GM12878 (cell line): ENCODE measurements at regions not wholly inside any gene's neighbourhood (a gene's known extent, or its start where the extent isn't known, plus 50 kb on each side); places are given as distances from the start of the nearest gene placed in this dataset.

Experiments
- ATAC-seq: fragments of 200-7000 bp; cut with Tn5 transposase; 3 replicates; pipeline ENCODE4 v1.9.1; 2020; ENCODE audit warnings: mild to moderate bottlenecking, moderate library complexity
- BruUV-seq: library from RNA; stranded (reverse); fragments of 400-500 nt; replicated peaks from 2 replicates; lab custom pipeline; 2021; lab: Mats Ljungman, UMichigan
- CTCF ChIA-PET: fragments of 300-600 bp; sonication (Branson Sonifier 250); formaldehyde crosslinking; extraction: SDS; loops from one replicate; lab custom pipeline; 2021; ENCODE audit warnings: inconsistent platforms; lab: Yijun Ruan, JAX
- POLR2A ChIA-PET: fragments of 350-600 bp; formaldehyde crosslinking; extraction: SDS; loops from one replicate; lab custom pipeline; 2021; ENCODE audit warnings: inconsistent platforms; lab: Charles Lee
- RAD21 ChIA-PET: fragments of 300-600 bp; sonication (Branson Sonifier 250); formaldehyde crosslinking; loops from one replicate; lab custom pipeline; 2023; ENCODE audit warnings: antibody characterized with exemption; ENCODE audit not compliant: unreplicated experiment; lab: Charles Lee
- SMC1A ChIA-PET: fragments of 300-600 bp; sonication (Branson Sonifier 250); formaldehyde crosslinking; loops from one replicate; lab custom pipeline; 2023; ENCODE audit not compliant: unreplicated experiment, uncharacterized antibody; lab: Charles Lee
- DNase-seq: peaks from one replicate; pipeline ENCODE4 v3.0.0-alpha.2; 2011; ENCODE audit warnings: low read depth, low spot score
- FAIRE-seq: peaks from 3 replicates; lab custom pipeline; 2011; peaks lifted over from hg19 to GRCh38; lab: Jason Lieb, UNC
- H2AFZ ChIP-seq: 2 replicates; pipeline ENCODE4 v1.6.0; 2011; ENCODE audit warnings: low read depth, low read length, control low read depth; ENCODE audit not compliant: control insufficient read depth
- H3K27ac ChIP-seq: 2 replicates; pipeline ENCODE4 v1.5.1; 2011; ENCODE audit warnings: control low read depth; ENCODE audit not compliant: control insufficient read depth, insufficient read depth
- H3K27me3 ChIP-seq, 2 experiments: replicated peaks in 1 of 2; 2 replicates each; pipeline versions ENCODE4 v1.6.0 to v1.6.1; 2011; ENCODE audit warnings: low read length in 1 of 2; ENCODE audit not compliant: control insufficient read depth in 2 of 2, insufficient read depth in 2 of 2
- H3K36me3 ChIP-seq, 2 experiments: 2 replicates each; pipeline ENCODE4 v1.5.1; 2011; ENCODE audit warnings: low read length in 1 of 2; ENCODE audit not compliant: control insufficient read depth in 2 of 2, insufficient read depth in 2 of 2
- H3K4me1 ChIP-seq: 2 replicates; pipeline ENCODE4 v1.6.1; 2011; ENCODE audit warnings: mild to moderate bottlenecking, low read length, moderate library complexity, mixed read lengths; ENCODE audit not compliant: control insufficient read depth, insufficient read depth
- H3K4me2 ChIP-seq: 2 replicates; pipeline ENCODE4 v1.6.0; 2011; ENCODE audit warnings: control low read depth; ENCODE audit not compliant: control insufficient read depth, insufficient read depth
- H3K4me3 ChIP-seq: fragments of 200-600 bp; sonication (generic); 2 replicates; pipeline ENCODE4 v1.5.1; 2016
- H3K79me2 ChIP-seq: 2 replicates; pipeline ENCODE4 v1.6.0; 2011; ENCODE audit warnings: low read length; ENCODE audit not compliant: control insufficient read depth, insufficient read depth
- H3K9ac ChIP-seq: 2 replicates; pipeline ENCODE4 v1.8.0; 2011; ENCODE audit warnings: low read length, control low read depth, mixed read lengths; ENCODE audit not compliant: control insufficient read depth, insufficient read depth
- H3K9me3 ChIP-seq: replicated peaks from 3 replicates; pipeline ENCODE4 v1.5.1; 2011; ENCODE audit warnings: mild to moderate bottlenecking, low read length; ENCODE audit not compliant: control insufficient read depth, insufficient read depth
- H4K20me1 ChIP-seq: 2 replicates; pipeline ENCODE4 v1.6.0; 2011; ENCODE audit not compliant: control insufficient read depth, insufficient read depth
- BACH1 ChIP-seq: fragments of 450-650 bp; IDR thresholded peaks from 2 replicates; pipeline ENCODE4 v1.6.1; 2017; ENCODE audit warnings: mild to moderate bottlenecking, borderline replicate concordance
- BCL3 ChIP-seq: IDR thresholded peaks from 2 replicates; pipeline ENCODE4 v1.6.1; 2011; ENCODE audit warnings: borderline replicate concordance, low read depth, mild to moderate bottlenecking, moderate library complexity, low read length; ENCODE audit not compliant: insufficient read depth, poor library complexity, severe bottlenecking
- CTCF ChIP-seq, 3 experiments: IDR thresholded peaks in 2 of 3; conservative IDR thresholded peaks in 1 of 3; 2 replicates each; pipeline ENCODE4 v1.5.1; 2011; ENCODE audit warnings: low read depth in 3 of 3, low read length in 3 of 3, mild to moderate bottlenecking in 3 of 3, control low read depth in 2 of 3, moderate library complexity in 2 of 3, inconsistent platforms in 1 of 3, mixed read lengths in 1 of 3; ENCODE audit not compliant: control insufficient read depth in 2 of 3, insufficient read depth in 1 of 3; ENCODE audit errors: extremely low read depth in 1 of 3
- E2F8 ChIP-seq: fragments of 450-650 bp; IDR thresholded peaks from 2 replicates; pipeline ENCODE4 v1.6.1; 2018; ENCODE audit warnings: mild to moderate bottlenecking, low read depth, moderate library complexity; ENCODE audit not compliant: partially characterized antibody
- EED ChIP-seq: sonication (generic); IDR thresholded peaks from 2 replicates; pipeline ENCODE4 v1.6.1; 2016; ENCODE audit warnings: antibody characterized with exemption, low read depth
- FOXK2 ChIP-seq: fragments of 450-650 bp; IDR thresholded peaks from 2 replicates; pipeline ENCODE4 v1.6.1; 2017; ENCODE audit warnings: mild to moderate bottlenecking, moderate library complexity
- KDM1A ChIP-seq: fragments of 200-600 bp; sonication (generic); IDR thresholded peaks from 2 replicates; pipeline ENCODE4 v1.6.1; 2016; ENCODE audit warnings: borderline replicate concordance
- NR2C2 ChIP-seq: IDR thresholded peaks from 2 replicates; pipeline ENCODE4 v1.6.1; 2011; ENCODE audit warnings: borderline replicate concordance, low read depth; ENCODE audit not compliant: control insufficient read depth, insufficient read length
- NR2F1 ChIP-seq: fragments of 450-650 bp; conservative IDR thresholded peaks from 2 replicates; pipeline ENCODE4 v1.6.1; 2017; ENCODE audit warnings: mild to moderate bottlenecking
- RB1 ChIP-seq: fragments of 450-650 bp; formaldehyde crosslinking; IDR thresholded peaks from 2 replicates; pipeline ENCODE4 v1.6.1; 2017; ENCODE audit warnings: mild to moderate bottlenecking, borderline replicate concordance
- SRF ChIP-seq, 2 experiments: IDR thresholded peaks; 2 replicates each; pipeline ENCODE4 v1.6.1; 2011; ENCODE audit warnings: low read depth in 2 of 2, low read length in 2 of 2, mild to moderate bottlenecking in 1 of 2, moderate library complexity in 1 of 2
- SUZ12 ChIP-seq: fragments of 200-600 bp; sonication (generic); IDR thresholded peaks from one replicate; pipeline ENCODE4 v1.6.1; 2018; ENCODE audit warnings: antibody characterized with exemption, mild to moderate bottlenecking; ENCODE audit not compliant: unreplicated experiment
- WRNIP1 ChIP-seq: IDR thresholded peaks from 2 replicates; pipeline ENCODE4 v1.6.1; 2011; ENCODE audit warnings: low read depth, low read length, improper control_type of control experiment, borderline replicate concordance
- ZBTB33 ChIP-seq: fragments of 450-650 bp; IDR thresholded peaks from 2 replicates; pipeline ENCODE4 v1.6.1; 2017; ENCODE audit warnings: mild to moderate bottlenecking
- ZNF217 ChIP-seq: fragments of 450-650 bp; IDR thresholded peaks from 2 replicates; pipeline ENCODE4 v1.6.1; 2017; ENCODE audit warnings: antibody characterized with exemption, mild to moderate bottlenecking
- ZNF274 ChIP-seq: IDR thresholded peaks from one replicate; pipeline ENCODE4 v1.8.0; 2011; ENCODE audit not compliant: insufficient read length, insufficient read depth
- WGBS: methylation state at CpG from one replicate; pipeline ENCODE4 v1.1.6; 2016; ENCODE audit warnings: low lambda C conversion rate; ENCODE audit not compliant: insufficient replicate concordance, insufficient coverage; ENCODE audit errors: missing lambda C conversion rate; 5-methylcytosine and 5-hydroxymethylcytosine counted together
- in situ Hi-C: fragments of 300-500 bp; cut with MboI; formaldehyde crosslinking; loops from 9 replicates; pipeline ENCODE4 v1.14.3; 2018; ENCODE audit warnings: mixed read lengths
- intact Hi-C: fragments of 100-400 bp; cut with micrococcal nuclease; formaldehyde crosslinking; loops from one replicate; pipeline ENCODE4 v1.14.2; 2022; ENCODE audit not compliant: unreplicated experiment

GRCh38 chr22:27468712-27469111, 332.8 kb downstream of the MN1 start:
- Histone ChIP-seq H2AFZ (no peak overlapping the region), H3K27me3 (no peaks in the 10 kb centered on the region), H3K79me2 (no peaks in the 10 kb centered on the region), H4K20me1 (no peaks in the 10 kb centered on the region), H3K9me3 (no peaks in the 10 kb centered on the region; the same call in 2 of the 3 replicates), H3K27ac (no peak overlapping the region), H3K4me1 (no peaks in the 10 kb centered on the region), H3K36me3 (no peaks in the 10 kb centered on the region), H3K4me3 (no peak overlapping the region), H3K4me2 (no peak overlapping the region), H3K9ac (no peak overlapping the region)
- 0% methylated on average over 3 of the region's 3 CpGs for WGBS
- BruUV-seq = no TSS peak
- intact Hi-C loops (no loop called here), in situ Hi-C loops (no loop called here)
- FAIRE-seq = no peak
- ChIA-PET POLR2A (no interaction called here), RAD21 (no interaction called here), CTCF (no interaction called here), SMC1A (no interaction called here)
- no peak for ATAC-seq
- no peak for DNase-seq
- TF ChIP-seq WRNIP1 = no peak
- TF ChIP-seq RB1 = no peak
- no peak for TF ChIP-seq ZBTB33
- no peak for TF ChIP-seq KDM1A
- no peak for TF ChIP-seq BACH1
- TF ChIP-seq CTCF (IDR thresholded peaks at IDR 0.05 in 2 of 3, conservative IDR thresholded peaks at IDR 0.05 in 1 of 3; ENCODE audit: control insufficient read depth in 2 of 3, extremely low read depth in 1 of 3, insufficient read depth in 1 of 3, low read depth in 3 of 3, low read length in 3 of 3) = no peak
- TF ChIP-seq SUZ12 = no peak
- no peak for TF ChIP-seq ZNF274
- no peak for TF ChIP-seq ZNF217
- TF ChIP-seq NR2C2 = no peak
- TF ChIP-seq FOXK2 = no peak
- TF ChIP-seq BCL3 = no peak
- TF ChIP-seq EED = no peak
- no peak for TF ChIP-seq SRF (IDR thresholded peaks at IDR 0.05; ENCODE audit: low read depth in 2 of 2, low read length in 2 of 2)
- no peak for TF ChIP-seq E2F8
- TF ChIP-seq NR2F1 = no peak
